K562 (cell line): ENCODE measurements at regions not wholly inside any gene's neighbourhood (a gene's known extent, or its start where the extent isn't known, plus 50 kb on each side); places are given as distances from the start of the nearest gene placed in this dataset.

Source experiments
- ARHGAP35 ChIP-seq: fragments of 450-650 bp; IDR thresholded peaks from 2 replicates; pipeline ENCODE4 v1.6.1; 2018; ENCODE audit not compliant: partially characterized antibody
- GTF2F1 ChIP-seq: IDR thresholded peaks from 2 replicates; pipeline ENCODE4 v1.6.1; 2011; ENCODE audit warnings: low read depth, low read length, improper control_type of control experiment
- MLX ChIP-seq, 2 experiments: fragments of 450-650 bp in 1 of 2; sonication (generic) in 1 of 2; formaldehyde crosslinking; conservative IDR thresholded peaks; 2 replicates each; pipeline versions ENCODE4 v1.4.0 to v1.8.1; 2020 to 2022; ENCODE audit warnings: mild to moderate bottlenecking in 1 of 2, missing genetic modification reagents in 1 of 2
- NR3C1 ChIP-seq: sonication (generic); formaldehyde crosslinking; IDR thresholded peaks from 2 replicates; pipeline ENCODE4 v1.8.1; 2022; ENCODE audit warnings: missing genetic modification reagents
- SMAD3 ChIP-seq: fragments of 450-650 bp; formaldehyde crosslinking; conservative IDR thresholded peaks from 2 replicates; pipeline ENCODE4 v1.4.0; 2020; ENCODE audit warnings: mild to moderate bottlenecking
- SMARCC2 ChIP-seq: fragments of 450-650 bp; IDR thresholded peaks from 2 replicates; pipeline ENCODE4 v1.6.1; 2017; ENCODE audit warnings: antibody characterized with exemption, moderate library complexity, mild to moderate bottlenecking, low read depth
- ZBTB43 ChIP-seq: sonication (generic); formaldehyde crosslinking; IDR thresholded peaks from 2 replicates; pipeline ENCODE4 v1.8.0; 2023; ENCODE audit warnings: mild to moderate bottlenecking, missing genetic modification reagents
- ZNF318 ChIP-seq, 2 experiments: fragments of 450-650 bp; IDR thresholded peaks; 2 replicates each; pipeline ENCODE4 v1.6.1; 2016; ENCODE audit warnings: mild to moderate bottlenecking in 2 of 2, borderline replicate concordance in 1 of 2, low read depth in 1 of 2, moderate library complexity in 1 of 2
- TF ChIP-seq, protein P1 (sequence below), 2 experiments: fragments of 450-650 bp in 1 of 2; sonication (generic) in 1 of 2; formaldehyde crosslinking in 1 of 2; IDR thresholded peaks; 2 replicates each; pipeline versions ENCODE4 v1.7.1 to v1.9.0; 2016 to 2022; ENCODE audit warnings: inconsistent platforms in 1 of 2, mild to moderate bottlenecking in 1 of 2, missing genetic modification reagents in 1 of 2

DNA sequence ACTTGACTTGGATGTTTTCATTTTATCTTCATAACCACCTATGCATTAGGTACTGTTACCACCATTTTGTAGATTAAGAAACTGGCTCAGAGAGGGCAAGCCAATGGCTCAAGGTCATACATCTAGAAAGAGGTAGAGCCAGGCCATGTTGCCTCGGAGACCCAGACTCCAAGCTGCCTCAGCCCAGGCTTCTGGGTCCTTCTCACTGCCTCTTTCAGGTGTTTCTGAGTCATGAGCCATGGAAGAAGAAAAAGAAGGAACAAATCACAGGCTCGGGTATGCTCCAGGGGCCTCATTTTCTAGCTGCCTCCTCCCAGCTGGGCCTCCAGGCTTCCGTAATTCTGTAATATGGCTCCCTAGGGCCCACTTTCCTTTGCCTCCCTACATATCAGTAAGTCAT, 226.5 kb upstream of the TOPAZ1 start:
- TF ChIP-seq, protein P1, sequence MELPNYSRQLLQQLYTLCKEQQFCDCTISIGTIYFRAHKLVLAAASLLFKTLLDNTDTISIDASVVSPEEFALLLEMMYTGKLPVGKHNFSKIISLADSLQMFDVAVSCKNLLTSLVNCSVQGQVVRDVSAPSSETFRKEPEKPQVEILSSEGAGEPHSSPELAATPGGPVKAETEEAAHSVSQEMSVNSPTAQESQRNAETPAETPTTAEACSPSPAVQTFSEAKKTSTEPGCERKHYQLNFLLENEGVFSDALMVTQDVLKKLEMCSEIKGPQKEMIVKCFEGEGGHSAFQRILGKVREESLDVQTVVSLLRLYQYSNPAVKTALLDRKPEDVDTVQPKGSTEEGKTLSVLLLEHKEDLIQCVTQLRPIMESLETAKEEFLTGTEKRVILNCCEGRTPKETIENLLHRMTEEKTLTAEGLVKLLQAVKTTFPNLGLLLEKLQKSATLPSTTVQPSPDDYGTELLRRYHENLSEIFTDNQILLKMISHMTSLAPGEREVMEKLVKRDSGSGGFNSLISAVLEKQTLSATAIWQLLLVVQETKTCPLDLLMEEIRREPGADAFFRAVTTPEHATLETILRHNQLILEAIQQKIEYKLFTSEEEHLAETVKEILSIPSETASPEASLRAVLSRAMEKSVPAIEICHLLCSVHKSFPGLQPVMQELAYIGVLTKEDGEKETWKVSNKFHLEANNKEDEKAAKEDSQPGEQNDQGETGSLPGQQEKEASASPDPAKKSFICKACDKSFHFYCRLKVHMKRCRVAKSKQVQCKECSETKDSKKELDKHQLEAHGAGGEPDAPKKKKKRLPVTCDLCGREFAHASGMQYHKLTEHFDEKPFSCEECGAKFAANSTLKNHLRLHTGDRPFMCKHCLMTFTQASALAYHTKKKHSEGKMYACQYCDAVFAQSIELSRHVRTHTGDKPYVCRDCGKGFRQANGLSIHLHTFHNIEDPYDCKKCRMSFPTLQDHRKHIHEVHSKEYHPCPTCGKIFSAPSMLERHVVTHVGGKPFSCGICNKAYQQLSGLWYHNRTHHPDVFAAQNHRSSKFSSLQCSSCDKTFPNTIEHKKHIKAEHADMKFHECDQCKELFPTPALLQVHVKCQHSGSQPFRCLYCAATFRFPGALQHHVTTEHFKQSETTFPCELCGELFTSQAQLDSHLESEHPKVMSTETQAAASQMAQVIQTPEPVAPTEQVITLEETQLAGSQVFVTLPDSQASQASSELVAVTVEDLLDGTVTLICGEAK (IDR thresholded peaks at IDR 0.05), result no peak
- TF ChIP-seq, protein P1 (CRISPR knock-in tag; IDR thresholded peaks at IDR 0.05), result no peak
- no peak for TF ChIP-seq ARHGAP35
- TF ChIP-seq ZBTB43 (CRISPR knock-in tag), result no peak
- no peak for TF ChIP-seq GTF2F1
- TF ChIP-seq SMAD3, result no peak
- no peak for TF ChIP-seq SMARCC2
- no peak for TF ChIP-seq MLX (CRISPR knock-in tag; conservative IDR thresholded peaks at IDR 0.05)
- no peak for TF ChIP-seq NR3C1 (CRISPR knock-in tag)
- no peak for TF ChIP-seq ZNF318 (IDR thresholded peaks at IDR 0.05; ENCODE audit: borderline replicate concordance in 1 of 2, low read depth in 1 of 2)
